ENCODE measurements at regions not wholly inside any gene's neighbourhood (a gene's known extent, or its start where the extent isn't known, plus 50 kb on each side); places are given as distances from the start of the nearest gene placed in this dataset.

DNA sequence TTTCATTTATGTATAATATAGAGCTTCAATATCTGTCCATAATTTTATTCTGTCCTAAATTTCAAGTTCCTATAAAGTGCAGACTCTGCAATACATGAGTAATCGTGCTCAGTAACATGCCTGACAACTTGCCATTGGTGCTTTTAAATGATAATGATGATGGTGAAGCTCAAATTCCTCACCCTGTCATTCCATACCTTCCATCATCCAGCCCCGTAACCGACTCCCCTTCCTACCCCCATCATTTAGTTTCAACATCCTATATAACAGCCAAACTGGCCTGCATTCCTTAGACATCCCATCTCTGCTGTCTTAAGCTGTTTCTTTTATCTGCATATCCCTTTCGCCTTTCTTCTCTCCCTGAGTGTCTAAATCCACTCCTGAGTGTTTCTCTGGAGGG lies 67.2 kb upstream of the DLG1 start:
- TF ChIP-seq SUZ12 (IDR thresholded peaks at IDR 0.05) (no peak), ELF4 (IDR thresholded peaks at IDR 0.05) (no peak), HDGF (IDR thresholded peaks at IDR 0.05; ENCODE audit: borderline replicate concordance) (no peak), NFRKB (IDR thresholded peaks at IDR 0.05) (no peak), FOXM1 (IDR thresholded peaks at IDR 0.05; ENCODE audit: borderline replicate concordance) (no peak)
- TF ChIP-seq, protein P1, sequence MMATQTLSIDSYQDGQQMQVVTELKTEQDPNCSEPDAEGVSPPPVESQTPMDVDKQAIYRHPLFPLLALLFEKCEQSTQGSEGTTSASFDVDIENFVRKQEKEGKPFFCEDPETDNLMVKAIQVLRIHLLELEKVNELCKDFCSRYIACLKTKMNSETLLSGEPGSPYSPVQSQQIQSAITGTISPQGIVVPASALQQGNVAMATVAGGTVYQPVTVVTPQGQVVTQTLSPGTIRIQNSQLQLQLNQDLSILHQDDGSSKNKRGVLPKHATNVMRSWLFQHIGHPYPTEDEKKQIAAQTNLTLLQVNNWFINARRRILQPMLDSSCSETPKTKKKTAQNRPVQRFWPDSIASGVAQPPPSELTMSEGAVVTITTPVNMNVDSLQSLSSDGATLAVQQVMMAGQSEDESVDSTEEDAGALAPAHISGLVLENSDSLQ (IDR thresholded peaks at IDR 0.05), result no peak

Measured in HEK293T (cell line).